Activated CD8-positive, alpha-beta T cell treated with anti-CD3 and anti-CD28 coated beads, Interleukin-2, amount 10 ng/mL, durations not matched to agents 7 days and 5 days (primary cell): ENCODE measurements at regions not wholly inside any gene's neighbourhood (a gene's known extent, or its start where the extent isn't known, plus 50 kb on each side); places are given as distances from the start of the nearest gene placed in this dataset.

ENCODE experiments used
- ATAC-seq: fragments of 150-1000 bp; cut with Tn5 transposase; one replicate; pipeline ENCODE4 v1.10.0; 2021; ENCODE audit warnings: moderate library complexity
- CTCF ChIA-PET: fragments of 350-600 bp; sonication (Branson Sonifier 250); formaldehyde crosslinking; loops from one replicate; lab custom pipeline; 2021; ENCODE audit warnings: antibody characterized with exemption; lab: Charles Lee
- POLR2A ChIA-PET: fragments of 350-600 bp; sonication (Branson Sonifier 250); formaldehyde crosslinking; loops from one replicate; lab custom pipeline; 2021; ENCODE audit warnings: antibody characterized with exemption; lab: Charles Lee
- DNase-seq: peaks from one replicate; pipeline ENCODE4 v3.0.0-alpha.2; 2020
- H3K27ac Mint-ChIP-seq: one replicate; pipeline ENCODE4 v1.8.0; 2021; ENCODE audit warnings: mild to moderate bottlenecking, mixed read lengths
- H3K27me3 Mint-ChIP-seq: one replicate; pipeline ENCODE4 v1.8.0; 2021; ENCODE audit warnings: low read depth, mixed read lengths
- H3K36me3 Mint-ChIP-seq: one replicate; pipeline ENCODE4 v1.8.0; 2021; ENCODE audit warnings: low read depth, mixed read lengths
- H3K4me1 Mint-ChIP-seq: one replicate; pipeline ENCODE4 v1.8.0; 2021; ENCODE audit warnings: low read depth, mixed read lengths
- H3K4me3 Mint-ChIP-seq: one replicate; pipeline ENCODE4 v1.8.0; 2021; ENCODE audit warnings: mild to moderate bottlenecking, mixed read lengths
- H3K9me3 Mint-ChIP-seq: one replicate; pipeline ENCODE4 v1.8.0; 2022; ENCODE audit warnings: mixed read lengths; ENCODE audit not compliant: insufficient read depth

DNA sequence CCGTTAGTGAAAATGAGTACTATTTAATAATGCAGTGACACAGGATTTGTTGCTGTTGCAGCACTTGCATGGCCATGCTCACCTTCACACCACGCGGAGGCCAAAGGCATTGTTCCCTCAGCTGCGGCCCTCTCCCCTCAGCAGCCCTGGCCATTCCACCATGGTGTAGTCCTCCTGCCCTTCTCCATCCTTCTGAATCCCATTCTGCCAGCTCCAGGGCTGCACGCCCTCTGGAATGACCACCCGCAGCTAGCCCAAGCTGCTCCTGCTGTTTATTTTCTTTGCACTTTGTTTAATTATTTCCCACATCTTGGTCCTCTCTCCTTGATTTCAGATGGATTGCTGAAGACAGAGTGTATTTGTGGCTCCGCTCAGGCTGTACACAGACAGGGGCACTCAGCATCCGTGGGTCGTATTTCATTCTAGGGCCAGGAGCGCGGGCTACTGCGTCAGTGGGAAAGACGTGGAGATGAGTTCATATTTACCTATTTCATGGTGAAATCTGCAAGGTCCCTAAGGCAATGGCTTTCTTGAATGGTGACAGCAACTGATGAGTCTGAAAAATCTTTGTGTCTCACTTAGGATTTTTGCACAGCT is 81.4 kb upstream of the DUSP22 start:
- no peak for ATAC-seq
- CTCF ChIA-PET: interaction anchor here (1.6 to 2.4 kb wide), 2 partner anchors 11 to 22 kb away, joined by 5 to 11 read pairs; no protein-coding TSS in a partner anchor
- peak overlapping the region; percentile 34 for H3K27ac Mint-ChIP-seq
- no peak overlapping the region for H3K4me3 Mint-ChIP-seq
- POLR2A ChIA-PET: interaction anchor here (1.0 to 1.1 kb wide), 2 partner anchors 11 to 12 kb away, joined by 3 read pairs; no protein-coding TSS in a partner anchor
- H3K4me1 Mint-ChIP-seq: peaks cover 31% of the 10 kb centered on the region
- peaks cover 5% of the 10 kb centered on the region for H3K36me3 Mint-ChIP-seq
- DNase-seq: no peak
- no peaks in the 10 kb centered on the region for H3K27me3 Mint-ChIP-seq
- H3K9me3 Mint-ChIP-seq: no peaks in the 10 kb centered on the region

- ChIA-PET POLR2A (interaction anchor here (0.5 kb wide), 1 partner anchor 18 kb away, joined by 5 read pairs; no protein-coding TSS in a partner anchor), CTCF (interaction anchor here (1.0 to 2.4 kb wide), 3 partner anchors 10 to 47 kb away, joined by 3 to 11 read pairs (median 5); no protein-coding TSS in a partner anchor)
- Mint-ChIP-seq H3K36me3 (peaks cover 5% of the 10 kb centered on the region), H3K27me3 (no peaks in the 10 kb centered on the region), H3K27ac (no peak overlapping the region), H3K9me3 (no peaks in the 10 kb centered on the region), H3K4me3 (no peak overlapping the region), H3K4me1 (peaks cover 37% of the 10 kb centered on the region)
- ATAC-seq (no peak), DNase-seq (no peak)
Measured at GRCh38 chr6:211871-212497, 80.3 kb upstream of the DUSP22 start.

DNA sequence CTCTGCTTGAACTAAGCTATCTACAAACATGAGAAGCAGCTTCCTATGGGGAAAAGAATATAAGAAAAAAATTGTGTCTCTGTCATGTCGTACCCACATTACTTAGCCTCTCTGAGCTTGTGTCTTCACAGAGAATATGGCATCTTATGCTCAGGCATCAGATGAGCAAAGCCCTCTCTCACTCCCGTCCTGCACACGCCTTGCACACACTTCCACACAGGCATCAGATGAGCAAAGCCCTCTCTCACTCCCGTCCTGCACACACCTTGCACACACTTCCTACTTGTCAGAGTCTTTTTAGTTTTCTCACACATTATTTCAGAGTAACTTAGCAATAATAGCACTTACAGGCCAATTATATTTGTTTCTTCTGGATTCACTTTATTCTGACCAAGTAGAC is 79.0 kb upstream of the DUSP22 start:
- Mint-ChIP-seq H3K36me3 (peaks cover 7% of the 10 kb centered on the region), H3K4me1 (peaks cover 42% of the 10 kb centered on the region), H3K27me3 (no peaks in the 10 kb centered on the region), H3K27ac (no peak overlapping the region), H3K9me3 (no peaks in the 10 kb centered on the region), H3K4me3 (no peak overlapping the region)
- no peak for ATAC-seq
- CTCF ChIA-PET: interaction anchor here (1.0 kb wide), 1 partner anchor 10 kb away, joined by 4 read pairs; no protein-coding TSS in a partner anchor
- POLR2A ChIA-PET: no interaction called here
- DNase-seq: no peak

- no peak for DNase-seq
- no peak for ATAC-seq
- POLR2A ChIA-PET: no interaction called here
- Mint-ChIP-seq H3K27me3 (no peaks in the 10 kb centered on the region), H3K4me3 (no peak overlapping the region), H3K9me3 (no peaks in the 10 kb centered on the region), H3K36me3 (peaks cover 7% of the 10 kb centered on the region), H3K4me1 (peaks cover 38% of the 10 kb centered on the region), H3K27ac (no peak overlapping the region)
- CTCF ChIA-PET: interaction anchor here (5.3 kb wide), 1 partner anchor 25 kb away, joined by 32 read pairs; no protein-coding TSS in a partner anchor
Measured at GRCh38 chr6:214428-214827, 77.9 kb upstream of the DUSP22 start.

GRCh38 chr6:215335-216034 is 76.8 kb upstream of the DUSP22 start:
- Mint-ChIP-seq H3K27ac (peak overlapping the region; percentile 45), H3K27me3 (no peaks in the 10 kb centered on the region), H3K36me3 (peaks cover 7% of the 10 kb centered on the region), H3K4me1 (peaks cover 33% of the 10 kb centered on the region), H3K9me3 (no peaks in the 10 kb centered on the region), H3K4me3 (no peak overlapping the region)
- POLR2A ChIA-PET: interaction anchor here (1.5 kb wide), 1 partner anchor 10 kb away, joined by 5 read pairs; no protein-coding TSS in a partner anchor
- no peak for DNase-seq
- ATAC-seq: peak; percentile 54
- CTCF ChIA-PET: interaction anchor here (0.9 to 5.3 kb wide), 9 partner anchors 11 to 174 kb away, joined by 3 to 32 read pairs (median 5); no protein-coding TSS in a partner anchor

GRCh38 chr6:217048-217659 is 75.1 kb upstream of the DUSP22 start:
- H3K4me1 Mint-ChIP-seq: peaks cover 44% of the 10 kb centered on the region
- peak; percentile 40 for ATAC-seq
- POLR2A ChIA-PET: interaction anchor here (1.2 kb wide), 1 partner anchor 175 kb away, joined by 3 read pairs; the partner anchor contains the start of gene IRF4
- CTCF ChIA-PET: interaction anchor here (0.7 to 5.3 kb wide), 20 partner anchors 9 to 175 kb away, joined by 3 to 32 read pairs (median 4); no protein-coding TSS in a partner anchor
- H3K27ac Mint-ChIP-seq: peak overlapping the region; percentile 60
- H3K27me3 Mint-ChIP-seq: no peaks in the 10 kb centered on the region
- H3K36me3 Mint-ChIP-seq: peaks cover 7% of the 10 kb centered on the region
- no peak overlapping the region for H3K4me3 Mint-ChIP-seq
- H3K9me3 Mint-ChIP-seq: no peaks in the 10 kb centered on the region
- peak; percentile 44 for DNase-seq

- Mint-ChIP-seq H3K4me1 (peaks cover 55% of the 10 kb centered on the region), H3K27me3 (no peaks in the 10 kb centered on the region), H3K36me3 (peaks cover 7% of the 10 kb centered on the region), H3K27ac (no peak overlapping the region), H3K4me3 (no peak overlapping the region), H3K9me3 (no peaks in the 10 kb centered on the region)
- ATAC-seq: no peak
- POLR2A ChIA-PET: interaction anchor here (0.6 kb wide), 1 partner anchor 31 kb away, joined by 3 read pairs; no protein-coding TSS in a partner anchor
- CTCF ChIA-PET: interaction anchor here (0.7 to 5.3 kb wide), 13 partner anchors 8 to 171 kb away, joined by 3 to 32 read pairs (median 4); partner anchors contain the start of gene DUSP22
- DNase-seq: no peak
Measured at GRCh38 chr6:218153-219018, 73.9 kb upstream of the DUSP22 start.

GRCh38 chr6:219019-219570 is 73.2 kb upstream of the DUSP22 start:
- H3K4me1 Mint-ChIP-seq: peaks cover 61% of the 10 kb centered on the region
- CTCF ChIA-PET: interaction anchor here (0.8 to 5.3 kb wide), 6 partner anchors 15 to 170 kb away, joined by 3 to 32 read pairs (median 4); partner anchors contain the start of gene DUSP22

DNA sequence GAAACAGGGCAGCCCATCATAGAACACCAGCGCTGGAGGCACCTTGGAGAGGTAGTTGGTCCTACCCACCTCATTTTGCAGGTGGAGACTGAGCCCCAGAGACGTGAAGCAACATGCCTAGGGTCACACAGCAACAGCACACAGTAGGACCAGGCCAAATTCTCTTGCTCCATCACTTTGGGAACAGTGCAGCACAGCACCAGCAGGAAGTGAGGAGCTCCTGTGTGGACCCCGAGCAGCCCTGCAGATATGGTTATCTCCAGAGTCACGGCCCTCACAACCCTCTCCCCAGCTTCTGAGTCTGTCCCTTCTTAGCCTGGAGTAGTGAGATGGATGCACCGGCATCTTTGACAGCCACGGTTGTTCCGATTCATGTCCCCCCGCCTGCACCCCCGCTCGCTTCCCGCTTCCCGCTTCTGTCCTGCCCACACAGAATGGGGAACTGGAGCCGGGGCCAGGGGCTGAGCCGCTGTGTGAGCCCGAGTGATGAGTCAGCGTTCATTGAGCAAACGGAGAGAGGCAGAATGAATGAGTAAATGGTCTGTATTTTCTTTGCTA is 72.6 kb upstream of the DUSP22 start:
- Mint-ChIP-seq H3K4me3 (no peak overlapping the region), H3K27me3 (no peaks in the 10 kb centered on the region), H3K27ac (no peak overlapping the region), H3K9me3 (no peaks in the 10 kb centered on the region), H3K4me1 (peaks cover 67% of the 10 kb centered on the region), H3K36me3 (peaks cover 3% of the 10 kb centered on the region)
- CTCF ChIA-PET: interaction anchor here (1.3 to 5.3 kb wide), 4 partner anchors 15 to 73 kb away, joined by 3 to 32 read pairs (median 4); partner anchors contain the start of gene DUSP22
- POLR2A ChIA-PET: interaction anchor here (0.9 kb wide), 1 partner anchor 41 kb away, joined by 3 read pairs; no protein-coding TSS in a partner anchor
- no peak for DNase-seq
- no peak for ATAC-seq

More at GRCh38 chr6:219019-219570, 73.2 kb upstream of the DUSP22 start:
- Mint-ChIP-seq H3K27ac (no peak overlapping the region), H3K27me3 (no peaks in the 10 kb centered on the region), H3K9me3 (no peaks in the 10 kb centered on the region), H3K4me3 (no peak overlapping the region), H3K36me3 (peaks cover 6% of the 10 kb centered on the region)
- ATAC-seq (no peak), DNase-seq (no peak)
- POLR2A ChIA-PET: interaction anchor here (0.9 kb wide), 1 partner anchor 41 kb away, joined by 3 read pairs; no protein-coding TSS in a partner anchor

DNA sequence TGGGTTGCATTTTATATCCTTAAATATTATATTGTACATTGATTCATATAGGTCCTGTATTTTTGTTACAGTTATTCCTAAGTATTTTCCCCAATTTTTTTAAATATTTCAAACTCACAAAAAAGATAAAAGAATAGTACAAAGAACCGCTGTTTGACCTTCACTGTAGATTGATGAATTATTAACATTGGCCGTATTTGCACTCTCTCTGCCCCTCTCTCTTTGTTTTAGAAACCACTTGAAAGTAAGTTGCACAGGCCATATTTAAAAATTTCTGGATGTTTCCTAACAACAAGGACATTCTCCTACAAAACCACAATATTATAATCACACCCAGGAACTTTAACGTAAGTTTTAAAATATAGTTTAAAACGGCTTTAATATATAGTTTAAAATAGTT is 72.0 kb upstream of the DUSP22 start:
- no peak for ATAC-seq
- H3K36me3 Mint-ChIP-seq: peaks cover 3% of the 10 kb centered on the region
- peaks cover 70% of the 10 kb centered on the region for H3K4me1 Mint-ChIP-seq
- H3K27me3 Mint-ChIP-seq: no peaks in the 10 kb centered on the region
- H3K4me3 Mint-ChIP-seq: no peak overlapping the region
- no peak for DNase-seq
- H3K9me3 Mint-ChIP-seq: no peaks in the 10 kb centered on the region
- H3K27ac Mint-ChIP-seq: no peak overlapping the region
- CTCF ChIA-PET: interaction anchor here (0.9 to 2.8 kb wide), 7 partner anchors 9 to 172 kb away, joined by 3 to 11 read pairs (median 5); partner anchors contain the start of gene IRF4
- POLR2A ChIA-PET: interaction anchor here (0.9 to 6.2 kb wide), 3 partner anchors 40 to 183 kb away, joined by 3 to 38 read pairs (median 4); partner anchors contain the start of gene IRF4
